Neural progenitor cell (in vitro differentiated cells): ENCODE measurements at regions not wholly inside any gene's neighbourhood (a gene's known extent, or its start where the extent isn't known, plus 50 kb on each side); places are given as distances from the start of the nearest gene placed in this dataset.

Source experiments
- CTCF ChIP-seq: fragments of 200-600 bp; sonication (generic); IDR thresholded peaks from 2 replicates; pipeline ENCODE4 v1.5.1; 2017; ENCODE audit warnings: antibody characterized with exemption, mild to moderate bottlenecking
- EZH2phosphoT487 ChIP-seq: fragments of 200-600 bp; sonication (generic); IDR thresholded peaks from 2 replicates; pipeline ENCODE4 v1.6.1; 2017; ENCODE audit warnings: antibody characterized with exemption

DNA sequence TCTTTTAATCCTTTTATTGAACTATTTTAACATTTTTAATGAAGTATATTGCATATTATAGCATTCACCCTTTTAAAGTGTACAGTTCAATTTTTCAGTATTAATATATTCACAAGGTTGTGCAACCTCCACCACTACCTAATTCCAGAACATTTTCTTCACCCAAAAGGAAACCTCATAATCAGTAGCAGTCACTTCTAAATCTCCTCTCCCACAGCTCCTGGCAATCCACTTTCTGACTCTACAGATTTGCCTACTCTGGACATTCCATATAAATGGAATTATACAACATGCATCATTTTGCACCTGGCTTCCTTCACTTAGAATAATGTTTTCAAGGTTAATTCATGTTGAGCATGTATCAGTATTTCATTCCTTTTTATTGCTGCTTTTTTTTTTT lies 55.0 kb upstream of the HRH1 start:
- TF ChIP-seq CTCF (no peak), EZH2phosphoT487 (no peak)
